HUDEP-2 (cell line): ENCODE measurements at regions not wholly inside any gene's neighbourhood (a gene's known extent, or its start where the extent isn't known, plus 50 kb on each side); places are given as distances from the start of the nearest gene placed in this dataset.

Source experiments
- DNase-seq, 76 experiments: peaks; one replicate each; lab custom pipeline; 2025; ENCODE audit not compliant: unreplicated experiment in 76 of 76; lab: John Stamatoyannopoulos, UW

DNA sequence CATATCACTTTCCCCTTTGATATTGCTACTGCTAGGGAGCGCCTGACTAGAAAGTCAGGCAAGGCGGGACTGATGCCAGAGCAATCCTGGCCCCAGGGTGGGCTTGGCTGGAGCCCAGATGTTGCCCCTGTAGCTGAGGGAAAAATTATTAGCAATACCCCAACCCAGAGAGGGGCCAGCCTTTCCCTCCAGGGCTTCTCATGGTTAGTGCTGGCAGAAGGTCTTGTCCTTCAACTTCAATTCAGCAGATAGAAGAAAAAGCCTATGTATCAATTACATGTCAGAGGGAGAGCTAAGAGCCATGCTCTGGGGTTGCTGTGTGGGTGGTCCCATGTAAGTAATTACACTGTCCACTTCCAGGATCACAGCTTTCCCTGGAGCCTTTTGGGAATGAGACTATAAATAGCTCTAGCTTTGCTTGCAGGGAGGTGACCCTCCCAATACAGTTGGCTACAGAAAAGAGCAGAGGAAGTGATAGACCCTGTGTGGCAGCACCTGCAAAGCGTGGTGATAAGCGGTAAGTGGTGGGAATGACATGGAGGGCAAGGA is 579.1 kb downstream of the CCSER2 start:
- DNase-seq = no peak

DNA sequence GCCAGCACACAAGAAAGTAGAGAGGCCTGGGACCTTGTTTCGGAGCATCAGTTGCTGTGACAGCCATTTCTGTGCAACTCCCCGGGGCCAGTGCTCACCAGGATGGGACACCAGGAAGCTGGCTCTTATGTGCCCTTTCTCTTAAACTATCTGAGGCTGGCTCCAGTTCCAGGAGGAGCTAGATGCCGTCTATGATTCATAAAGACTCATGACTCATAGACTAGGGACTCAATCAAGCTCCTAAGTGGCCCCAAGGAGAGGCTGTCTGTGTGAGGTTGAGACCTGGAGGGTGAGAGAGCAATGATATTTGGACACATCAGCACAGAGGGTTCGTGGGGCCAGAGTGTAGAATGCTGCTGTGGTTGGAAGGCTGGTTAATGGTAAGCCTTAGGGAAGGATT is 580.1 kb downstream of the CCSER2 start:
- DNase-seq = no peak

DNA sequence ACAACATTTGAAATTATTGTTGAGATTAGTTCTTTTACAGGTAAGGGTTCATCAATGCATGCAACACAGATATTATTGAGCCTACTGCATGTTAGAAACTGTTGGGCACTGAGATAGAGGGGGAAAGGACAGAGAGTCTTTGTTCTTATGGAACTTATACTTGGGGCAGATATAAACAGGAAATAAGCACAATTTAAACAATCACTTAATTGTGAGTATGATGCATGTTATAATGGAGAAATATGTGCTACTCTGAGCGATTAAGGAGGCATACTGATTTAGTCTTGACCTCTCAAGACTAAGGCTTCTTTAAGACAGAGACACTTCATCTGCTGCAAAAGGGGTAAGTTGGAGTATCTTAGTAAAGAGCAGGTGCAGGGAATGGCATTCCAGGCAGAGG is 593.3 kb downstream of the CCSER2 start:
- no peak for DNase-seq

DNA sequence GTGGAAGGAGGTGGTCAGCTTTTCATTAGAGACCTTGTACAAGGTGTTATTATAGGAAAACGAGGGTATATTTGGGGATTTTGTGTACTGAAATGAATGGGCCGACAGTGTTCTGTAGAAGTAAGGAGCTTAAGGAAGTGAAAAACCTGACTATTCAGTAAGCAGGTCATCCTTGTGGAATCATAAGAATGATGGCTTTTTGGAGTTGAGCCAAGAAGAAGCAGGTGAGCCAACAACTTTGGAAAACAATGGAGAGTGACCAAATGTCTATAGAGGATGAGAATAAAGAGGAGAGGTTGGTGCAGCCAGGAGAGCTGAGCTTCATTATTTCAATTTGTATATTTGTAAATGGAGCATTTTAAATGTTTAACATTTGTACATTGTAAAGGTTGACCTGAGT is 595.7 kb downstream of the CCSER2 start:
- no peak for DNase-seq

GRCh38 chr10:84925495-84925894 is 597.1 kb downstream of the CCSER2 start:
- no peak for DNase-seq

DNA sequence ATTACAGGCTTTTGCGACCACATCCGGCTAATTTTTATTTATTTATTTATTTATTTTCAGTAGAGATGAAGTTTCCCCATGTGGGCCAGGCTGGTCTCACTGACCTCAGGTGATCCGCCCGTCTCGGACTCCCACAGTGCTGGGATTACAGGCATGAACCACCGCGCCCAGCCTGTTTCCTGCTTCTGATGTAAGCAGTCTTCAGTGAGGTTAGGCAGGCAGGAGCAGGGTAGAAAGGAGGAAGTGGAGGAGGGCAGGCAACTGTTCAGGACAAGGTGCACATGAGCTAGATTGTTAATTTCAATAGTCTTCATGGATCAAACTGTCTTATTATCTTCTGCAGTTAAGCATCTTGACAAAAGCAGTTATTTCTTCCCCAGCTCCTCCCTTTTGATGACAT is 605.0 kb downstream of the CCSER2 start:
- no peak for DNase-seq

DNA sequence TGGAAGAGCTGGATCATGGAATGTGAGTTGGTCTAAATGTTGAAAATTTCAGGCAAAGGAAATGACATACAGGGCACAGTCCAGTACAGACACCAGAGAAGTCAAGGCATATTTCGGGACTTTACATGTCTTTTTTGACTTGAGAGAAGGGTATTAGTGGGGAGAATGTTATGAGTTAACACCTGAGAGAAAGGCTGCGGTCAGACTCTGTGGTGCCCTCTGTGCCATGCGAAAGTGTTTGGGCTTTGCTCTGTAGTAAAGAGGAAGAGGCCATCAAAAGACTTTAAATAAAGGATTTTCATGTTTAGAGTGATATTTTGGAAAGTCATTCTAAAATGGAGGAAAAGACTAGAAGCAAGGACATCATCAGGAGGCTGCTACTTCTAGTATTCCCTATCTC is 607.4 kb downstream of the CCSER2 start:
- no peak for DNase-seq

- peak in 3 of 76 experiments; percentile 1 to 12 (median 2) for DNase-seq
Measured at GRCh38 chr10:84938117-84938905, 609.9 kb downstream of the CCSER2 start.

- DNase-seq = no peak
Measured at GRCh38 chr10:84943541-84943940, 615.2 kb downstream of the CCSER2 start.

DNA sequence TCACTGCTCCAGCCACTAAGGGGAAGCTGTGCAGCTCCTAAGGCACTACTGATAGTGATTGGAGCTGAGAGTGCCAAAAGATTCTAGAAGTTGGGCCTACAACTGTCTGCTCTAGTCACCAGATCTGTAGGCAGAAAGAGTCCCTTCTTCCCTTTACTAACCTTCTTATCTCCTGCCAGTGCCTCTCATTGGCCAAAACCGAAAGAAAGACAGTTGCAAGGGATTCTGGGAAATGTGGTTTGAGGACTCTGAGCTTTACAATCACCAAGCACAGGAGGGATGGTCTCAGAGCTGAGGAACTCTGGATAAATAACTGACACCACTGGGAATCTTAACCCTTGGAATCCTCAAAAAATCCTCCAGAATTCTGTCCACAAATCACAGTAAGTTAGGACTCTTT is 615.8 kb downstream of the CCSER2 start:
- peak in 1 of 76 experiments; percentile 9 for DNase-seq

DNA sequence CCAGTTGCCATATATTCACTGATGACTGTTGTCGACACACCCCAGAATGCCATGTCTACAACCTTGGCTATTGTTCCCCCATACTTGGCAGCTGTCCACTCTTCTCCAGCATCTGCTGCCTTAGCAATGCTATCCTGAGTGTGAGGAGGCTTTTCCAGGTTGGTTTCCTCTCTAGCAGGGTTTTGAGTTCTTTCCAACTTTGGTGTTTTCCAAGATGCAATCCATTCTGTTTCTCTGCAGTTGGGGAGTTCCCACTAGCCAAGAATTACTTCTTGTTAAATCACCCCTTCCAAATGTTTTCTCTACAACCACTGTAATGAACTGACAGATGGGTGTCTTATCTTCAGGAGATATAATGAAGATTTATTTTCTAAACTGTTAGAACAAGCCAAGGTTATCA is 617.4 kb downstream of the CCSER2 start:
- DNase-seq = no peak

GRCh38 chr10:84946904-84947303 is 618.5 kb downstream of the CCSER2 start:
- DNase-seq = no peak

DNA sequence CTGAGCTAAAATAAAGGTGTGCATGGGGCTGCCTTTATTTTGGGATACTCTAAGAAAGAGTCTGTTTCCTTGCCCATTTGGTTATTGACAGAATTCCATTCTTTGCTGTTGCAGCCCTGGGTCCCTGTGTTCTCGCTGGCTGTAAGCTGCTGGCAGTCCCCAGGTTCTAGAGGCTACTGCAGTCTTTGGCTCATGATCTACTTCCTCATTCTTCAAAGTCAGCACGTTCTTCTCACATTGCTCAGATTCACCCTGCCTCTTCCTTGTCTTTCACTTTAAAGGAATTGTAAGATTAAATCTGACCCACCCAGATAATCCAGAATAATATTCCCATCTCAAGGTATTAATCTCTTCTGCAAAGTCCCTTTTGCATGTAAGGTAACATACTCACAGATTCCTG is 620.3 kb downstream of the CCSER2 start:
- DNase-seq = no peak

- no peak for DNase-seq
Measured at GRCh38 chr10:84951616-84952015, 623.2 kb downstream of the CCSER2 start.

GRCh38 chr10:84957427-84957826 is 629.0 kb downstream of the CCSER2 start:
- no peak for DNase-seq

- DNase-seq = no peak
Measured at GRCh38 chr10:84965468-84965867, 637.1 kb downstream of the CCSER2 start.

- no peak for DNase-seq
Measured at GRCh38 chr10:84966708-84967441, 638.5 kb downstream of the CCSER2 start.

GRCh38 chr10:84969297-84969696 is 640.9 kb downstream of the CCSER2 start:
- DNase-seq = peak in 2 of 76 experiments; percentile 2 to 18

DNA sequence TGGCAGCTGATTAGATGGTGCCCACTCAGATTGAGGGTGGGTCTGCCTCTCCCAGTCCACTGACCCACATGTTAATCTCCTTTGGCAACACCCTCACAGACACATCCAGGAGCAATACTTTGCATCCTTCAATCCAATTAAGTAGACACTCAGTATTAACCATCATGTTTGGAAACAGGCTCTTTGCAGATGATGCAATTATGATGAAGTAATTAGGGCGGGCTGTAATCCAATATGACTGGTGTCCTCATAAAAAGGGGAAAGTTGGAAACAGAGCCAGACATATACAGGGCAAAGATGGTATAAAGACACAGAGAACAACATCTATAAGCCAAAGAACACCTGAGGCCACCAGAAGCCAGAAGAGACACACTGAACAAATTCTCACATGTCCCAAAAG is 658.6 kb downstream of the CCSER2 start:
- DNase-seq = no peak

- no peak for DNase-seq
Measured at GRCh38 chr10:84988011-84988410, 659.6 kb downstream of the CCSER2 start.

- no peak for DNase-seq
Measured at GRCh38 chr10:84990713-84991112, 662.3 kb downstream of the CCSER2 start.

GRCh38 chr10:84991301-84991700 is 662.9 kb downstream of the CCSER2 start:
- no peak for DNase-seq
